ENCODE measurements at regions not wholly inside any gene's neighbourhood (a gene's known extent, or its start where the extent isn't known, plus 50 kb on each side); places are given as distances from the start of the nearest gene placed in this dataset.
"Not testable (repeated sequence)": the region's sequence is repeated elsewhere in the genome, so short reads cannot be mapped to it uniquely, and the experiment has no call there.

- Mint-ChIP-seq H3K4me1 (no peaks in the 10 kb centered on the region), H3K9me3 (peaks cover 0 to 7% (median 7%) of the 10 kb centered on the region in 3 donors), H3K27me3 (no peaks in the 10 kb centered on the region), H3K27ac (no peak overlapping the region), H3K4me3 (no peak overlapping the region), H3K36me3 (no peaks in the 10 kb centered on the region)
- 88% methylated on average over 3 of the region's 3 CpGs for WGBS (ENCODE audit: insufficient coverage)
- ATAC-seq (replicated peaks in 1 of 4) (no peak), DNase-seq (no peak)
- no peaks in the 10 kb centered on the region for H3K27me3 ChIP-seq (replicated peaks in 1 of 2; ENCODE audit: control insufficient read depth in 2 of 2, extremely low read depth in 1 of 2, insufficient read depth in 2 of 2, low read length in 1 of 2)
- no peak overlapping the region for H3K4me3 ChIP-seq (ENCODE audit: control insufficient read depth in 1 of 2, extremely low read depth in 1 of 2, low read length in 1 of 2)
- H3K36me3 ChIP-seq (ENCODE audit: control insufficient read depth in 2 of 2, extremely low read depth in 1 of 2, insufficient read depth in 1 of 2, low read length in 1 of 2): no peaks in the 10 kb centered on the region
- H3K4me1 ChIP-seq (ENCODE audit: control insufficient read depth in 1 of 2, extremely low read depth in 1 of 2, insufficient read depth in 2 of 2, low read length in 2 of 2): no peaks in the 10 kb centered on the region
- CTCF ChIA-PET: no interaction called here
- no peak overlapping the region for H3K27ac ChIP-seq (ENCODE audit: low read length)
- H3K9me3 ChIP-seq: no peaks in the 10 kb centered on the region
- POLR2A ChIA-PET: no interaction called here
Measured at GRCh38 chr14:43410631-43411030, 1096.5 kb downstream of the FSCB start.

GRCh38 chr14:43408472-43408871, 1098.6 kb downstream of the FSCB start:
- no peak overlapping the region for H3K4me3 Mint-ChIP-seq
- ChIA-PET POLR2A (no interaction called here), CTCF (no interaction called here)
- Histone ChIP-seq H3K4me3 (ENCODE audit: control insufficient read depth in 1 of 2, extremely low read depth in 1 of 2, low read length in 1 of 2) (no peak overlapping the region), H3K4me1 (ENCODE audit: control insufficient read depth in 1 of 2, extremely low read depth in 1 of 2, insufficient read depth in 2 of 2, low read length in 2 of 2) (no peaks in the 10 kb centered on the region), H3K27me3 (replicated peaks in 1 of 2; ENCODE audit: control insufficient read depth in 2 of 2, extremely low read depth in 1 of 2, insufficient read depth in 2 of 2, low read length in 1 of 2) (no peaks in the 10 kb centered on the region), H3K27ac (ENCODE audit: low read length) (no peak overlapping the region), H3K9me3 (no peaks in the 10 kb centered on the region), H3K36me3 (ENCODE audit: control insufficient read depth in 2 of 2, extremely low read depth in 1 of 2, insufficient read depth in 1 of 2, low read length in 1 of 2) (no peaks in the 10 kb centered on the region)
- no peaks in the 10 kb centered on the region for H3K27me3 Mint-ChIP-seq
- H3K36me3 Mint-ChIP-seq: no peaks in the 10 kb centered on the region
- peaks cover 3 to 17% (median 12%) of the 10 kb centered on the region in 3 donors for H3K9me3 Mint-ChIP-seq
- DNase-seq (no peak), ATAC-seq (replicated peaks in 1 of 4) (no peak)
- no peaks in the 10 kb centered on the region for H3K4me1 Mint-ChIP-seq
- no peak overlapping the region for H3K27ac Mint-ChIP-seq

GRCh38 chr14:43407706-43408105, 1099.4 kb downstream of the FSCB start:
- peaks cover 3 to 17% (median 12%) of the 10 kb centered on the region in 3 donors for H3K9me3 Mint-ChIP-seq
- Histone ChIP-seq H3K27me3 (replicated peaks in 1 of 2; ENCODE audit: control insufficient read depth in 2 of 2, extremely low read depth in 1 of 2, insufficient read depth in 2 of 2, low read length in 1 of 2) (no peaks in the 10 kb centered on the region), H3K36me3 (ENCODE audit: control insufficient read depth in 2 of 2, extremely low read depth in 1 of 2, insufficient read depth in 1 of 2, low read length in 1 of 2) (no peaks in the 10 kb centered on the region), H3K4me3 (ENCODE audit: control insufficient read depth in 1 of 2, extremely low read depth in 1 of 2, low read length in 1 of 2) (no peak overlapping the region), H3K9me3 (no peaks in the 10 kb centered on the region), H3K4me1 (ENCODE audit: control insufficient read depth in 1 of 2, extremely low read depth in 1 of 2, insufficient read depth in 2 of 2, low read length in 2 of 2) (no peaks in the 10 kb centered on the region), H3K27ac (ENCODE audit: low read length) (no peak overlapping the region)
- H3K4me1 Mint-ChIP-seq: no peaks in the 10 kb centered on the region
- ChIA-PET CTCF (no interaction called here), POLR2A (no interaction called here)
- no peaks in the 10 kb centered on the region for H3K36me3 Mint-ChIP-seq
- WGBS (ENCODE audit: insufficient coverage): no CpG with 5 or more reads among the region's 1 CpG
- no peak overlapping the region for H3K27ac Mint-ChIP-seq
- no peaks in the 10 kb centered on the region for H3K27me3 Mint-ChIP-seq
- H3K4me3 Mint-ChIP-seq: no peak overlapping the region
- DNase-seq: no peak
- no peak for ATAC-seq (replicated peaks in 1 of 4)

GRCh38 chr14:43406931-43407330, 1100.2 kb downstream of the FSCB start:
- Mint-ChIP-seq H3K27me3 (no peaks in the 10 kb centered on the region), H3K9me3 (peaks cover 6 to 17% (median 12%) of the 10 kb centered on the region in 3 donors), H3K4me1 (no peaks in the 10 kb centered on the region), H3K4me3 (no peak overlapping the region), H3K36me3 (no peaks in the 10 kb centered on the region), H3K27ac (no peak overlapping the region)
- ChIA-PET POLR2A (no interaction called here), CTCF (no interaction called here)
- Histone ChIP-seq H3K36me3 (ENCODE audit: control insufficient read depth in 2 of 2, extremely low read depth in 1 of 2, insufficient read depth in 1 of 2, low read length in 1 of 2) (no peaks in the 10 kb centered on the region), H3K27me3 (replicated peaks in 1 of 2; ENCODE audit: control insufficient read depth in 2 of 2, extremely low read depth in 1 of 2, insufficient read depth in 2 of 2, low read length in 1 of 2) (no peaks in the 10 kb centered on the region), H3K4me1 (ENCODE audit: control insufficient read depth in 1 of 2, extremely low read depth in 1 of 2, insufficient read depth in 2 of 2, low read length in 2 of 2) (no peaks in the 10 kb centered on the region), H3K4me3 (ENCODE audit: control insufficient read depth in 1 of 2, extremely low read depth in 1 of 2, low read length in 1 of 2) (no peak overlapping the region), H3K9me3 (no peaks in the 10 kb centered on the region), H3K27ac (ENCODE audit: low read length) (no peak overlapping the region)
- ATAC-seq (replicated peaks in 1 of 4): no peak
- no peak for DNase-seq

- ChIA-PET CTCF (no interaction called here), POLR2A (no interaction called here)
- ATAC-seq (replicated peaks in 1 of 4) (no peak), DNase-seq (no peak)
- H3K27ac ChIP-seq (ENCODE audit: low read length): no peak overlapping the region
- no peak overlapping the region for H3K4me3 Mint-ChIP-seq
- H3K9me3 Mint-ChIP-seq: peaks cover 7 to 19% (median 10%) of the 10 kb centered on the region in 3 donors
- H3K27me3 ChIP-seq (replicated peaks in 1 of 2; ENCODE audit: control insufficient read depth in 2 of 2, extremely low read depth in 1 of 2, insufficient read depth in 2 of 2, low read length in 1 of 2): no peaks in the 10 kb centered on the region
- no peaks in the 10 kb centered on the region for H3K4me1 ChIP-seq (ENCODE audit: control insufficient read depth in 1 of 2, extremely low read depth in 1 of 2, insufficient read depth in 2 of 2, low read length in 2 of 2)
- no peak overlapping the region for H3K27ac Mint-ChIP-seq
- no peaks in the 10 kb centered on the region for H3K9me3 ChIP-seq
- WGBS (ENCODE audit: insufficient coverage): no CpG with 5 or more reads among the region's 1 CpG
- H3K36me3 Mint-ChIP-seq: no peaks in the 10 kb centered on the region
- no peaks in the 10 kb centered on the region for H3K27me3 Mint-ChIP-seq
- H3K4me3 ChIP-seq (ENCODE audit: control insufficient read depth in 1 of 2, extremely low read depth in 1 of 2, low read length in 1 of 2): no peak overlapping the region
- no peaks in the 10 kb centered on the region for H3K36me3 ChIP-seq (ENCODE audit: control insufficient read depth in 2 of 2, extremely low read depth in 1 of 2, insufficient read depth in 1 of 2, low read length in 1 of 2)
- no peaks in the 10 kb centered on the region for H3K4me1 Mint-ChIP-seq
Measured at GRCh38 chr14:43399289-43399688, 1107.8 kb downstream of the FSCB start.

GRCh38 chr14:43370565-43370896, 1136.6 kb downstream of the FSCB start:
- H3K9me3 Mint-ChIP-seq: peaks cover 7 to 12% (median 11%) of the 10 kb centered on the region in 3 donors
- H3K4me1 Mint-ChIP-seq; H3K36me3 ChIP-seq (ENCODE audit: control insufficient read depth in 2 of 2, extremely low read depth in 1 of 2, insufficient read depth in 1 of 2, low read length in 1 of 2); H3K4me3 ChIP-seq (ENCODE audit: control insufficient read depth in 1 of 2, extremely low read depth in 1 of 2, low read length in 1 of 2); H3K27me3 ChIP-seq (replicated peaks in 1 of 2; ENCODE audit: control insufficient read depth in 2 of 2, extremely low read depth in 1 of 2, insufficient read depth in 2 of 2, low read length in 1 of 2); CTCF ChIA-PET; H3K27ac Mint-ChIP-seq; H3K36me3 Mint-ChIP-seq; H3K27ac ChIP-seq (ENCODE audit: low read length); DNase-seq; H3K27me3 Mint-ChIP-seq; H3K9me3 ChIP-seq; H3K4me3 Mint-ChIP-seq; H3K4me1 ChIP-seq (ENCODE audit: control insufficient read depth in 1 of 2, extremely low read depth in 1 of 2, insufficient read depth in 2 of 2, low read length in 2 of 2); POLR2A ChIA-PET; ATAC-seq (replicated peaks in 1 of 4): not testable (repeated sequence)
- WGBS (ENCODE audit: insufficient coverage): no CpG with 5 or more reads among the region's 8 CpGs

- POLR2A ChIA-PET: no interaction called here
- DNase-seq: no peak
- no peaks in the 10 kb centered on the region for H3K9me3 ChIP-seq
Measured at GRCh38 chr14:43369710-43370564, 1137.1 kb downstream of the FSCB start.

More at GRCh38 chr14:43369710-43370564, 1137.1 kb downstream of the FSCB start:
- Histone ChIP-seq H3K27ac (ENCODE audit: low read length) (no peak overlapping the region), H3K4me3 (ENCODE audit: control insufficient read depth in 1 of 2, extremely low read depth in 1 of 2, low read length in 1 of 2) (no peak overlapping the region), H3K36me3 (ENCODE audit: control insufficient read depth in 2 of 2, extremely low read depth in 1 of 2, insufficient read depth in 1 of 2, low read length in 1 of 2) (no peaks in the 10 kb centered on the region), H3K27me3 (replicated peaks in 1 of 2; ENCODE audit: control insufficient read depth in 2 of 2, extremely low read depth in 1 of 2, insufficient read depth in 2 of 2, low read length in 1 of 2) (no peaks in the 10 kb centered on the region), H3K4me1 (ENCODE audit: control insufficient read depth in 1 of 2, extremely low read depth in 1 of 2, insufficient read depth in 2 of 2, low read length in 2 of 2) (no peaks in the 10 kb centered on the region)
- ATAC-seq (replicated peaks in 1 of 4): no peak
- no peaks in the 10 kb centered on the region for H3K27me3 Mint-ChIP-seq
- no peak overlapping the region for H3K4me3 Mint-ChIP-seq
- CTCF ChIA-PET: no interaction called here
- H3K4me1 Mint-ChIP-seq: no peaks in the 10 kb centered on the region
- H3K36me3 Mint-ChIP-seq: no peaks in the 10 kb centered on the region
- no peak overlapping the region for H3K27ac Mint-ChIP-seq
- WGBS (ENCODE audit: insufficient coverage): 97% methylated on average over 13 of the region's 21 CpGs
- peaks cover 7 to 12% (median 11%) of the 10 kb centered on the region in 3 donors for H3K9me3 Mint-ChIP-seq
